Type B pancreatic cell (in vitro differentiated cells): ENCODE measurements at regions not wholly inside any gene's neighbourhood (a gene's known extent, or its start where the extent isn't known, plus 50 kb on each side); places are given as distances from the start of the nearest gene placed in this dataset.

ENCODE experiments used
- DNase-seq: peaks from one replicate; pipeline ENCODE4 v3.0.0; 2021; ENCODE audit warnings: mixed read lengths; ENCODE audit not compliant: unreplicated experiment; ENCODE audit errors: extremely low spot score
- H3K27ac Mint-ChIP-seq: 2 replicates; pipeline ENCODE4 v1.8.0; 2021; ENCODE audit warnings: mild to moderate bottlenecking, mixed read lengths
- H3K27me3 Mint-ChIP-seq: 2 replicates; pipeline ENCODE4 v1.8.0; 2021; ENCODE audit warnings: mixed read lengths
- H3K36me3 Mint-ChIP-seq: 2 replicates; pipeline ENCODE4 v1.8.0; 2021; ENCODE audit warnings: mixed read lengths
- H3K4me1 Mint-ChIP-seq: one replicate; pipeline ENCODE4 v1.8.0; 2021; ENCODE audit warnings: mixed read lengths; ENCODE audit not compliant: unreplicated experiment
- H3K4me3 Mint-ChIP-seq: 2 replicates; pipeline ENCODE4 v1.8.0; 2021; ENCODE audit warnings: mild to moderate bottlenecking, mixed read lengths
- H3K9me3 Mint-ChIP-seq: 2 replicates; pipeline ENCODE4 v1.8.0; 2021; ENCODE audit warnings: mixed read lengths
- TF ChIP-seq, protein P1 (sequence below): fragments of 200-600 bp; sonication (generic); conservative IDR thresholded peaks from 2 replicates; pipeline ENCODE4 v1.5.0; 2021; ENCODE audit warnings: antibody characterized with exemption, mild to moderate bottlenecking

DNA sequence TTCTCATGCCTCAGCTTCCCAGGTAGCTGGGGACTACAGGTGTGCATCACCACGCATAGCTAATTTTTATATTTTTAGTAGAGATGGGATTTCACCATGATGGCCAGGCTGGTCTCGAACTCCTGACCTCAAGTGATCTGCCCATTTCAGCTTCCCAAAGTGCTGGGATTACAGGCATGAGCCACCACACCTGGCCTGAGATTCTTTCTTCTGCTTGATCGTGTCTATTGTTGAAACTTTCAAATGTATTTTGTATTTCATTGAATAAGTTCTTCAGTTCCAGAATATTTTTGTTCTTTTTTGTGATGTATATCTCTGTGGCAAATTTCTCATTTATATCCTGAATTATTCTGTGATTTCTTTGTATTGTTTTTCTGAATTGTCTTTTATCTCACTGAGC is 1063.3 kb upstream of the WWC1 start:
- TF ChIP-seq, protein P1, sequence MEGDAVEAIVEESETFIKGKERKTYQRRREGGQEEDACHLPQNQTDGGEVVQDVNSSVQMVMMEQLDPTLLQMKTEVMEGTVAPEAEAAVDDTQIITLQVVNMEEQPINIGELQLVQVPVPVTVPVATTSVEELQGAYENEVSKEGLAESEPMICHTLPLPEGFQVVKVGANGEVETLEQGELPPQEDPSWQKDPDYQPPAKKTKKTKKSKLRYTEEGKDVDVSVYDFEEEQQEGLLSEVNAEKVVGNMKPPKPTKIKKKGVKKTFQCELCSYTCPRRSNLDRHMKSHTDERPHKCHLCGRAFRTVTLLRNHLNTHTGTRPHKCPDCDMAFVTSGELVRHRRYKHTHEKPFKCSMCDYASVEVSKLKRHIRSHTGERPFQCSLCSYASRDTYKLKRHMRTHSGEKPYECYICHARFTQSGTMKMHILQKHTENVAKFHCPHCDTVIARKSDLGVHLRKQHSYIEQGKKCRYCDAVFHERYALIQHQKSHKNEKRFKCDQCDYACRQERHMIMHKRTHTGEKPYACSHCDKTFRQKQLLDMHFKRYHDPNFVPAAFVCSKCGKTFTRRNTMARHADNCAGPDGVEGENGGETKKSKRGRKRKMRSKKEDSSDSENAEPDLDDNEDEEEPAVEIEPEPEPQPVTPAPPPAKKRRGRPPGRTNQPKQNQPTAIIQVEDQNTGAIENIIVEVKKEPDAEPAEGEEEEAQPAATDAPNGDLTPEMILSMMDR = no peak
- Mint-ChIP-seq H3K27me3 (no peaks in the 10 kb centered on the region), H3K9me3 (peaks cover 4% of the 10 kb centered on the region), H3K4me3 (no peak overlapping the region), H3K27ac (no peak overlapping the region), H3K4me1 (peaks cover 6% of the 10 kb centered on the region), H3K36me3 (no peaks in the 10 kb centered on the region)
- no peak for DNase-seq

DNA sequence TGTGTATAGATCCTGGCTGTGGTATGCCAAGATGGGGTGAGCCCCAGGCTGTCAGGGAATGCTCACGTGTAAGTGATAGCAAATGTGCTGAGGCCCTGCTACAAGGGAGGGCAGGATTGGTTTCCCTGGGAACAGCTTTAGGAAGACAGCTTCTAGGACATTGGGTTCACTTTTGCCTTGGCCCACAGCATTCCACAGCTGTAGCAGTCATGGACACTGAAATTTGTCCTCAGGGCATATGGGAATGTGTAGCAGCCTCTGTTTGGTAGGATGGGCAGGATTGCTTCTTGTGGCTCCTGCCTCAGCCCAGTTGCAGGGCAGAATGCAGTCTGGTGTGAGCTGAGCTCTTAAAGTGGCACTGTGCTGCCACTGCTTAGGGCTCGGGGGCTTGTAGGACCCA is 1061.7 kb upstream of the WWC1 start:
- no peak overlapping the region for H3K27ac Mint-ChIP-seq
- peaks cover 7% of the 10 kb centered on the region for H3K4me1 Mint-ChIP-seq
- no peaks in the 10 kb centered on the region for H3K36me3 Mint-ChIP-seq
- no peak overlapping the region for H3K4me3 Mint-ChIP-seq
- no peak for DNase-seq
- H3K27me3 Mint-ChIP-seq = no peaks in the 10 kb centered on the region
- peaks cover 4% of the 10 kb centered on the region for H3K9me3 Mint-ChIP-seq
- TF ChIP-seq, protein P1 = no peak

DNA sequence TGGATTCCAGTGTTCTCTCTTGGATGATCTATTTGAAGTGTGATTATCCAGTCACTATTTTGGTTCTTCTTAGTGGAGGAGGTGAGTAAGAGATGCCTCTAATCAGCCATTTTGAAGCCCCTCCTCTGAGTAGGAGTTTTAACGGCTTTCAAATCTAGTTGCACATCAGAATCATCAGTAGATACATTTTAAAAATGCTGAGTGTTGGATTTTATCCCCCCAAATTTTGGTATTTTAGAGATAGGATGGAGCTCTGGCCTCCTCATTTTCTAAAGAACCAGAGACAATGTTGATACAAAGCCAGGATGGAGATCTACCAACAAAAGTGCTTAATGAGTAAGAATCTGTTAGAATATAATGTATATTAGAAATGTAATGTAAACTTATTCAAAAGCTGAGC is 1061.0 kb upstream of the WWC1 start:
- Mint-ChIP-seq H3K27me3 (no peaks in the 10 kb centered on the region), H3K4me3 (no peak overlapping the region), H3K4me1 (peaks cover 7% of the 10 kb centered on the region), H3K9me3 (peaks cover 4% of the 10 kb centered on the region), H3K27ac (no peak overlapping the region), H3K36me3 (no peaks in the 10 kb centered on the region)
- TF ChIP-seq, protein P1 = no peak
- no peak for DNase-seq

DNA sequence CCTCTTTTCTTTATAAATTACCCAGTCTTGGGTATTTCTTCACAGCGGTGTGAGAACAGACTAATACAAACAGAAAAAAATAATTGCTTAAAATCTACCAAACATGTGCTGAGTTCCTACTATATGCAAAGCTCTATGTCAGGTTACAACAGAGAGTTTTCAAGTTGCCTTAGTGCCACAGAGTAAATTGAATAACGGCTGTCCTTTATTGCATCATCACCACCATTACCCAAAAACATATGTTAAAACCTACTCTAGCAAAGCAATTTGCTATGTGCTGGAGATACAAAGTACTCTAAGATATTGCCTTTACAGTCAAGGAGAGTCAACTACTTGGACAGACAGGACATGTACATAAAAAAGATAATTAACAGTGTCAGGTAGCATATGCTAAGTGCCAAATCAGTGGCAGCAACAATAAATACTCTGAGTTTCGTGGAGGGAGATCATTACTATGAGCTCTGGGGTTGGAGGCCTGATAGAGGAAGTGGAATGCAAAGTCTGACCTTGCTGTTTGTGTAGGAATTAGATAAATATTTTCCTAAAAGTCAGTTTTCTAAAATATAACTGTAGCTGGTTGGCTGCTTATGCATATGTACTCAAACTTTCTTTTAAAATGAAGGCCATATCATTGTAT is 1058.7 kb upstream of the WWC1 start:
- Mint-ChIP-seq H3K27me3 (no peaks in the 10 kb centered on the region), H3K4me1 (peaks cover 7% of the 10 kb centered on the region), H3K9me3 (no peaks in the 10 kb centered on the region), H3K36me3 (no peaks in the 10 kb centered on the region), H3K4me3 (no peak overlapping the region), H3K27ac (no peak overlapping the region)
- DNase-seq = no peak
- TF ChIP-seq, protein P1 = no peak

DNA sequence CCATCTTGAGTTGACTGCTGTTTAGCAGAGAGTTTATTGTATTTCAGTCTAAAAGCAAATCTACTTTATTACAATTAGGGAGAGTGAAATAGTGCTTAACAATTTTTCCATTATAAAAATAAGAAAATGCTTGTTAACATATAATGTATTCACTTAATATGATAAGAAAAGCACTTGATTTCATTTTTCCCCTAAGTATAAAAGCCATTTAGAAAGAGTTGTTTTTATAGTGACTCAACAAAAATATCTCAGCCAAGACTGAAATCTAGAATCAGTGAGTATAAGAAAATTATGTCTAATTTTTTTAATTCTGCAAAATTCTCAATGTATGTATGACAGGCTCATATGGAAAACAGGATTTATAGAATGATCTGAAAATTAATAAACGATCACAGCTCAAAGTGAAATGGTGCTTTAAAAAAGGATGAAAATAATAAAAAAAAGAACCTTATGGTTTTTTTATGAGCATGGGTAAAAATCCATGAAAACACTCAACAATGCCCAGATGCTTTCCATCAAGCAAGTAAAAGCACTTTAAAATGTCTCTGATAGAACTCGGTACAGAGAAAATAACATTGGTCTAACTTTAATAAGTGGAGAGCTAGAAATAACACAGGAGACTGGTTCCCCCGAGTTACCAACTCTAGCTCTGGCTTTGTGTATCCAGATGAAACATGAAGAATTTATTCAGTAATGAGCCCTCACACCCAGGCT is 1057.8 kb upstream of the WWC1 start:
- no peak overlapping the region for H3K4me3 Mint-ChIP-seq
- peaks cover 7% of the 10 kb centered on the region for H3K4me1 Mint-ChIP-seq
- no peak overlapping the region for H3K27ac Mint-ChIP-seq
- TF ChIP-seq, protein P1 = no peak
- no peaks in the 10 kb centered on the region for H3K27me3 Mint-ChIP-seq
- no peak for DNase-seq
- no peaks in the 10 kb centered on the region for H3K9me3 Mint-ChIP-seq
- no peaks in the 10 kb centered on the region for H3K36me3 Mint-ChIP-seq
